Stimulated activated CD4-positive, alpha-beta T cell treated with anti-CD3 and anti-CD28 coated beads, Interleukin-12 subunit alpha, Interleukin-12 subunit beta, amount 100 ng/mL, for 48 hours (primary cell): ENCODE measurements at regions not wholly inside any gene's neighbourhood (a gene's known extent, or its start where the extent isn't known, plus 50 kb on each side); places are given as distances from the start of the nearest gene placed in this dataset.

Source experiments
- DNase-seq, 3 donors: peaks; one replicate each; pipeline ENCODE4 v3.0.0-alpha.2; 2020; ENCODE audit warnings: low read depth in 2 of 3, low spot score in 1 of 3

GRCh38 chr2:212712466-212712865 lies 173.9 kb upstream of the ERBB4 start:
- no peak for DNase-seq

DNA sequence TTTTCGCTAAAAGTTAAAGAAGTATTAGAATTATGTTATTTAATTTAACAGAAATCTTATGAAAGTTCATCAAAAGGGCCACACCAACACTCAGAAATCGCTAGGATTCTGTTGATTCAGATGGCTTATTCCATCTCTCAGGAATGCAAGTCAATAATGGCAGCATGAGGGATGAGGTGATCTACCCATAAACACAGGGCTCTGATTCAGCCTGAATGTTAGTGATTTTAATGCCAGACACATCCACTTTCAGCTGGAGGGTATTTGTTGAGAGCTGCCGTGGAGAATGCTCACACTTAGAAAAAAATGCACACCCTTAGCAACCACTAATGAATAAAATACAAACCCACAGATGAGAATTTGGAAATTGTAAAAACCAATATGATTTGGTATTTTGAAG lies 173.3 kb upstream of the ERBB4 start:
- no peak for DNase-seq

DNA sequence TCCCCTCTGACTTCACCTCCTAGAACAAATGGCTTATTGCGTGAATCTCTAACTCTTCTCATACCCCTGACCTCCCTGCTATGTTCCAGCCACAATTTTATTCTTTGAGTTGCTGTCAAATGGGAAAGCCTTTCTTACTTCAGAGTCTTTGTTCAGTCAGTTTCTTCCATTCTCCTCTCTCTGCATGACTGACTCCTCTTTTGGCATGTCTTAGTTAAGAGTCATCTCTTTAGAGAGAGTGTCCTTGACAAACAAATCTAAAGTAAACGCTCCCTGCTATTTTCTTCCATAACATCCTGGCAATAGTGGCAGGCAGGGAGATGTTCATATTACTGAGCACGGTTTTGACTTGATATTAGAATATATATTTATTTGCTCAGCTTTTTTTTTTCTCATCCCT lies 170.7 kb upstream of the ERBB4 start:
- DNase-seq, result no peak

- no peak for DNase-seq
Measured at GRCh38 chr2:212708355-212708754, 169.8 kb upstream of the ERBB4 start.

GRCh38 chr2:212695426-212695825 lies 156.8 kb upstream of the ERBB4 start:
- DNase-seq, result no peak

GRCh38 chr2:212694398-212694797 lies 155.8 kb upstream of the ERBB4 start:
- no peak for DNase-seq

GRCh38 chr2:212692466-212692865 lies 153.9 kb upstream of the ERBB4 start:
- no peak for DNase-seq

DNA sequence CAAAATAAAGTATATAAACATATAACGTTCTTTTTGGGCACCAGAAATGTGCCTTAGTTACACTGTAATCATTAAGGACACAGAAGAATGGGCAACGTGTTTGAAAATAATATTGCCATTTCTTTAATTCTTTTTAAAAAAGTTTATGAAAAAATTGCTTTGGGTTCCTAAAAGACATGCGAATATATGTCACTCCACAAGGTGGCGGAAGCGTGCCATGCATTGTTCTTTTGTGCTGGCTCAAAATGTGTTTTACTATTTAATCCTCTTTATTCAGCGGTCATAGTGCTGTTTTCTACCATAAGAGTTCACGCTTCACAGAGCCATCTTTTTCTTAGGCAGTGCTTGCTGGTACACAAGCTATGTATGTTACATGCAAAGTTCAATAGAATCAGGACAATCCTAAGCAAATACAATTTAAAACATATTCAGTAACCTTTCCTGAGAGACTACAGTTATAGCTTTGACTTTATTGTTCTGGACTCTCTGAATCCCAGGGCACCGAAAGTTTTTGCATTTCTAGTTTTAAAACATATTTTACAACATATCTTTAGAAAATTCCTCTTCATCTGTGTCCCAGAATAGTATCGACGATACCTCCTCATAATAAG lies 147.8 kb upstream of the ERBB4 start:
- DNase-seq, result peak; percentile 15 to 52 (median 16)

- no peak for DNase-seq
Measured at GRCh38 chr2:212683346-212684097, 144.9 kb upstream of the ERBB4 start.

GRCh38 chr2:212682937-212683336 lies 144.3 kb upstream of the ERBB4 start:
- no peak for DNase-seq

GRCh38 chr2:212677466-212677865 lies 138.9 kb upstream of the ERBB4 start:
- no peak for DNase-seq

GRCh38 chr2:212672186-212672585 lies 133.6 kb upstream of the ERBB4 start:
- DNase-seq, result no peak

DNA sequence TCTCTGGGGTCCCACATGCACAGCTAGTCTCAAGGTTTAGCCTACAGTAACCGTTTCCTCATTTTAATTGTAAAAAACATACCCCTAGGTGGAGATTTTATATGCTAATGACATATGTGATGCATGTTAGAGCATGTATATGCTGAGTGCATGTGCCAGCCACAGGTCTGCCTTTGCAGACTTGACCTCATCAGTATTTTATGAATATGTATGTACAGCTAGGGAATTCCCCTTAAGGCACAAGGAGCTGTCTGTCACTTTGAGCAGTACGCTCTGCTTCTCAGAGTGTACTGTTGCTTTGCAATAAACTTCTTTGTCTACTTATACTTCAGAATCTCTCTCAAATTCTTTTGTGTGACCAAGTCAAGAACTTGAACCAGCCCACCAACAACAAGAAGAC lies 131.2 kb upstream of the ERBB4 start:
- no peak for DNase-seq

DNA sequence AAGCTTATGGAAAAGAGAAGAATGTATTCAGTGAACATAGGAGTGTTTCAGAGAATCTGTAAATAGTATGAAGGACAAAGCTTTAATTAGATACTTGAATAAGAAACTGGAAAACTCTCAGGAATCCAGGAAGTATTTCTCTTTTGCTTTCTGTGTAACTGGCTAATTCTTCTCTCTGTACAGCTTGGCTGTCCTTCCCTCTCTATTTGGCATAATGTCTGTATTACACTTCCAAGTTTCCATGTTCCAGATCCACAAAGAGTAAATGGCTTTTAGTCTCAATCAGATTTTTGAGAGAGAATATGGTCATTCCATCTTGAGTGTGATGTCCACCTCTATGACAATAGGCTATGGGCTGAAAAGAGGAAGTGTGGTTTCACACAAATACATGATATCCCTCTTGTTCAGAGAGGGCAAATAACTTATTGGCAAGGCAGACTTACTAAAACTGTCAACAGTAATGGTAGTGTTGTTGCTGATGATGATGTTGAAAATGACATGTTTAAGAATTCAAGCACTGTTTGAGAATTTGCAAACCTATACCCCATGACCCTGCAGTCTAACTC lies 129.2 kb upstream of the ERBB4 start:
- DNase-seq, result no peak

DNA sequence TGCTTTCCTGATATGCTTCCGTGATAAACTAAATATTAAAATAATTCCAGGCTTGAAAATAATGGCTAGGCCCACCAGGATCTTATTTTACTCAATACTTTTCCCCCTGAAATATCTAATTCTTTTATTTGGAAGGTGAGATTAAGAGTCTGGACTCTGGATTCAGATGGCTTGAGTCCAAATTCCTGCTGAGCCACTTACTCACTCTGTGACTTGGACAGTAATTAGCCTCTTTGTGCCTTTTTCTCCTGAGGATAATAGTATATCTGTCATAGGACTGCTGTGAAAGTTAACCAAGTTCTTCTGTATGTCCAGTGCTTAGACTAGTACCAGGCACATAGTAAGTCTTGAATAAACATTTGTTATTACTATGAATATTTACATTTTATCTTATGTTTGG lies 127.3 kb upstream of the ERBB4 start:
- no peak for DNase-seq

DNA sequence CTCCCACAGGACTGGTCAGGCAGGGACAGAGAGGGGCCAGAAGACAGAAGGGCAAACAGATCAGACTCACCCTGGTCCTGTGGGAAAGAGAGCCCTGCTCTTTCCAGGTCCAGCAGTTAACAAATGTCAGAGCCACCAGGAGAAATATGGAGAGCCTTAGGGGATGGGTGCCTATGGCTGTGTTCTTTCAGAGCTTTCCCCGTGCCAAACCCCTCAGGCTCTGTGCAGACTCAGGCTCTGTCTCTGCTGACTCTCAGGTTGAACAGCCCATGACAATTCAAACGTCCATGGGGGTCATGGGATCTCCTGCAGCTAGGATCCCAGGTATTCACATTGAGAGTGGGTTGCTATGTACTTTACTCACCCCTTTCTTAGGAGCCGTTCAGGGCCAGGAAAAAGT lies 120.8 kb upstream of the ERBB4 start:
- DNase-seq, result no peak

GRCh38 chr2:212649646-212650045 lies 111.0 kb upstream of the ERBB4 start:
- DNase-seq, result no peak

DNA sequence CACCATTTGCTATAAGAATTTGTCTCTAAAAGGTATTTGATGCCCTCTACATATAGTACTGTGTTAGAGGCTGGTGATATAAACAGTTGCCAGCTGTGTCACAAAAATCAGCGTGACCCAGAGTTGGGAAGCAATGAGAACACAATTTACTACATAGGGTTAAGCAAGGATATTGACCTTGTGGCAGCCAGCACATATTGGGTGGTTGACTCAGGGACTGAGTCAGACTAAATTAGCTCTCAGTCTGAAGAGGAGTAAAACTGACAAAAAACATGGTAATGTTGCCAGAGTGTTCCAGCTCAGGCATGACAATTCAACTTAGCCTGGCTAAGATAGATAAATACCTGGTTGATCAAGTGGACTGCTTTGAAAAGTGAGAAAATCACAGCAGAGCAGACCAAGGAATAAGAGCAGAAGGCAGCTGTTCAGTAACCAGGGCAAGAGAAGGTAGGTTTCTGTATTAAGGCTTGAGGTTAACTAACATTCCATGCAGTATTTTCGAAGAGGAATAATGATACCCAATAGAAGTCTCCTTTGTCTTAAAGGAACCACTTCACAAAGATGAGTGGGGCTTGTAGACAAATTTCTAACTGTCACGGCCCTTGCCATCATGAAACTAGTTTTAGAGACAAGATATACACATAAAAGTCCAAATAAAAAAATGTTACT lies 108.2 kb upstream of the ERBB4 start:
- no peak for DNase-seq

- DNase-seq, result no peak
Measured at GRCh38 chr2:212644195-212644837, 105.7 kb upstream of the ERBB4 start.

DNA sequence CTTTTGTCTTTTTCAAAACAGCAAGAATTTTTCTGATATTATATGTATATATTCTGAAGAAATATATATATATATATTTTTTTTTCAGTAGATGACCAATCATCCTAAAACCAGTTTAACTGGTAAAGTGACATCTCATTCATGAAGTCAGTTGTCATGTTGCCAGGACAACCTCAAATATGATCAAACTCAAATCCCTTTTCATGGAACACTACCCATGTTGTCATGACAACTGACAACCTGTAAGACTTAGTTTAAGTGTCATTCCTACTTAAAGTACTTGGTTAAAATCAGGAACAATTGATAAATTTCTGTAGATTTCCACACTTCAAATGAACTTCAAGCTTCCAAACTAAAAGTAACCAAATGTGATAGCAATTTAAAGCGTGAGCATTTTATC lies 101.8 kb upstream of the ERBB4 start:
- DNase-seq, result no peak

DNA sequence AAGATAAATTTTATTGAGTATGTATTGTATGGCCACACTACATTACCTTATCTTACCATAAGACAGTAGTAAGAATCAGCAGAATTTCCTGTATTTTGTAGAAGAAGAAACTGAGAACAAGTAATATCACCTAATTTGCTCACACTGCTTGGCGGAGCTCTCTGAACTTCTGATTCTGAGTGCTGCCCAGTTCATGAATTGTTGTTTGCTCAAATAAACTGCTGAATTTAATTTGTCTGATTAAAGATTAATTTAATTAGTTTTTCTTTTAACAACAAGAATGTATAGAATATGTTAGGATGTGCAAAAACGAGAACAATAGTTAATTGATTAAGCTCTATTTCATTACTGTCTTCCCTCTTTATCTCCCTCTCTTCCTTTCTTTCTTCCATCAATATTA lies 100.1 kb upstream of the ERBB4 start:
- no peak for DNase-seq

DNA sequence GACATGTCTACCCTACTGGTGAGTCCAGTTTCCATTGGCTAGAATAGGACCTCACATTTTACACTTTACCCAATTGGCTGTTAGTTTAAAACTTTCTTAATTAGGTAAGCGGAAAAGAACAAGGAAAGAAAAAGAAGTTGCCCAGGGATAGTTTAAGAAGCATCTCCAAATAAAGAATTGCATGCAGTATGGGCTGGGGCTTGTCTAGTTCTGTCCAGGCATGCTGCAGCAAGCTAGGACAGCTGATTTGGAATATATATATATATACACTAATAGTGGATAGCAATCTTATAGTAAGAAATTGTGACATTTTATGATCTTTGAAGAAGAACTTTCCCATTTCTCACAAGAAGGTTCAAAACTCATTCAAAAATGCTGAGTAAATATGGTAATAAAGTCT lies 90.0 kb upstream of the ERBB4 start:
- no peak for DNase-seq
